ENCODE measurements at regions not wholly inside any gene's neighbourhood (a gene's known extent, or its start where the extent isn't known, plus 50 kb on each side); places are given as distances from the start of the nearest gene placed in this dataset.

- WGBS, 2 donors = 49 to 70% methylated on average over 10 of the region's 10 CpGs
- Histone ChIP-seq H3K9me3 (no peaks in the 10 kb centered on the region), H3K4me3 (no peak overlapping the region), H3K27me3 (no peaks in the 10 kb centered on the region), H3K4me1 (no peaks in the 10 kb centered on the region), H3K36me3 (no peaks in the 10 kb centered on the region), H3K27ac (peak overlapping the region in 1 of 4 donors; percentile 15)
- intact Hi-C loops (cut with DNase I) = no loop called here
- TF ChIP-seq CTCF (IDR thresholded peaks at IDR 0.05) = no peak
- TF ChIP-seq POLR2A (IDR thresholded peaks at IDR 0.05) = no peak
- TF ChIP-seq EP300 (IDR thresholded peaks at IDR 0.05) = no peak
- TF ChIP-seq POLR2AphosphoS5 (IDR thresholded peaks at IDR 0.05) = no peak
- no peak for DNase-seq
These were observed 404.1 kb upstream of the ID4 start for GRCh38 chr6:19432966-19433498.

GRCh38 chr6:19434065-19434464 is 403.1 kb upstream of the ID4 start:
- Histone ChIP-seq H3K27ac (no peak overlapping the region), H3K4me3 (no peak overlapping the region), H3K27me3 (no peaks in the 10 kb centered on the region), H3K9me3 (no peaks in the 10 kb centered on the region), H3K4me1 (no peaks in the 10 kb centered on the region), H3K36me3 (no peaks in the 10 kb centered on the region)
- DNase-seq = no peak
- 77 to 87% methylated on average over 2 of the region's 2 CpGs for WGBS, 2 donors
- intact Hi-C loops (cut with DNase I) = no loop called here
- no peak for TF ChIP-seq EP300 (IDR thresholded peaks at IDR 0.05)
- no peak for TF ChIP-seq POLR2A (IDR thresholded peaks at IDR 0.05)
- no peak for TF ChIP-seq CTCF (IDR thresholded peaks at IDR 0.05)
- TF ChIP-seq POLR2AphosphoS5 (IDR thresholded peaks at IDR 0.05) = no peak

- H3K4me3 ChIP-seq = no peak overlapping the region
- DNase-seq = no peak
- TF ChIP-seq POLR2A (IDR thresholded peaks at IDR 0.05) (no peak), CTCF (IDR thresholded peaks at IDR 0.05) (no peak), POLR2AphosphoS5 (IDR thresholded peaks at IDR 0.05) (no peak), EP300 (IDR thresholded peaks at IDR 0.05) (no peak)
- no peaks in the 10 kb centered on the region for H3K9me3 ChIP-seq
- 77 to 79% methylated on average over 3 of the region's 3 CpGs for WGBS, 2 donors
- no peak overlapping the region for H3K27ac ChIP-seq
- intact Hi-C loops (cut with DNase I) = no loop called here
- no peaks in the 10 kb centered on the region for H3K4me1 ChIP-seq
- H3K36me3 ChIP-seq = no peaks in the 10 kb centered on the region
- H3K27me3 ChIP-seq = no peaks in the 10 kb centered on the region
These were observed 401.4 kb upstream of the ID4 start for GRCh38 chr6:19435755-19436154.

- TF ChIP-seq POLR2A (IDR thresholded peaks at IDR 0.05) = no peak
- no peak for TF ChIP-seq CTCF (IDR thresholded peaks at IDR 0.05)
- H3K4me3 ChIP-seq = no peak overlapping the region
- H3K27me3 ChIP-seq = no peaks in the 10 kb centered on the region
- no peaks in the 10 kb centered on the region for H3K36me3 ChIP-seq
- H3K9me3 ChIP-seq = no peaks in the 10 kb centered on the region
- WGBS, 2 donors = 82 to 84% methylated on average over 8 of the region's 8 CpGs
- no peaks in the 10 kb centered on the region for H3K4me1 ChIP-seq
- H3K27ac ChIP-seq = no peak overlapping the region
- no peak for DNase-seq
- intact Hi-C loops (cut with DNase I) = no loop called here
These were observed 398.4 kb upstream of the ID4 start for GRCh38 chr6:19438566-19439353.

- H3K9me3 ChIP-seq = no peaks in the 10 kb centered on the region
- no peaks in the 10 kb centered on the region for H3K4me1 ChIP-seq
- no peak for TF ChIP-seq POLR2AphosphoS5 (IDR thresholded peaks at IDR 0.05)
- H3K36me3 ChIP-seq = no peaks in the 10 kb centered on the region
- H3K27me3 ChIP-seq = no peaks in the 10 kb centered on the region
- no peak overlapping the region for H3K27ac ChIP-seq
- 27 to 63% methylated on average over 3 of the region's 3 CpGs for WGBS, 2 donors
- H3K4me3 ChIP-seq = no peak overlapping the region
- no peak for DNase-seq
- intact Hi-C loops (cut with DNase I) = no loop called here
These were observed 396.6 kb upstream of the ID4 start for GRCh38 chr6:19440531-19440930.

All from sigmoid colon (tissue), 6 donors.